GM18909 (cell line): ENCODE measurements at regions not wholly inside any gene's neighbourhood (a gene's known extent, or its start where the extent isn't known, plus 50 kb on each side); places are given as distances from the start of the nearest gene placed in this dataset.
A peak's percentile ranks its signal among the peaks of the same experiment; 100 is the strongest.
"Not testable (repeated sequence)": the region's sequence is repeated elsewhere in the genome, so short reads cannot be mapped to it uniquely, and the experiment has no call there.

Source experiments
- ATAC-seq: cut with Tn5 transposase; IDR thresholded peaks from one replicate; pipeline ENCODE4 v1.9.1; 2021; ENCODE audit warnings: mild to moderate bottlenecking; ENCODE audit not compliant: unreplicated experiment, poor library complexity

- ATAC-seq, result peak; percentile 96
Measured at GRCh38 chr1:113185463-113186104, 112.6 kb downstream of the LRIG2 start.

DNA sequence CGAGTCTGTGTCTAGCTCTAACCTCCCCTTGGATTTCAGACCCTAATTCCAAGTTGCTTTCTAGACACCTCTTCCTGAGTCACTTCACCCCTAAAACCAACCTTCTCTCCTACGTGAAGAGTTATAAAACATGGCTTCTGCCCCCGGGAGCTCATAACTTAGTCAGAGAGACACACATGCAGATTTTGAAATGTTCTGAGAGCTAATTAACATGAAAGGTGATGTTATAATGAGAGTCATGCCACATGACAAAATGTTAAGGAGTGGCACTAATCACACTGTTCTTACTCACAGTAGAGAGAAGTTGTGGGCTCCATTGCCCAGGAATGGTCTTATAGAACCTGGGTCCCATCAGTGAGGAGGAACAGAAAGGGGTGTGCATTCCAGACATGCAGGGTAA is 117.1 kb downstream of the LRIG2 start:
- ATAC-seq, result no peak

DNA sequence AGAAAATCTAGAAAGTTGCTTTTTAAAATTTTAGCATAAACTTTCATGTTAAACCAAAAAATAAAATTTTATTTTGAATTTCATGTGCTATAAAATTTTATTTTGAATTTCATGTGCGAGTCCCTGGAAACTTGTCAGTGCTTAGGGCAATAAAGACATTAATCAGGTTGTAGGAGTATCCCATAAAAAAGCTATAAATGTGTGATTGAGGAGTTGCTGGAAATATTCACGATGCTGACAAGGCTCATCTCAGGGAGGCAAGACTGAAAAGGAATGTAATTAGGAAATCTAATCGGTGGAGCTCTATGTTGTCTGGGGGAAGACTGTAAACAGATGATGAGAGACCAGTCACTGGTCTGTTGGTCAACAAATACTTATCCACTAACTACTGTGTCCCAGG is 117.9 kb downstream of the LRIG2 start:
- no peak for ATAC-seq

- ATAC-seq, result no peak
Measured at GRCh38 chr1:113191579-113192076, 118.6 kb downstream of the LRIG2 start.

DNA sequence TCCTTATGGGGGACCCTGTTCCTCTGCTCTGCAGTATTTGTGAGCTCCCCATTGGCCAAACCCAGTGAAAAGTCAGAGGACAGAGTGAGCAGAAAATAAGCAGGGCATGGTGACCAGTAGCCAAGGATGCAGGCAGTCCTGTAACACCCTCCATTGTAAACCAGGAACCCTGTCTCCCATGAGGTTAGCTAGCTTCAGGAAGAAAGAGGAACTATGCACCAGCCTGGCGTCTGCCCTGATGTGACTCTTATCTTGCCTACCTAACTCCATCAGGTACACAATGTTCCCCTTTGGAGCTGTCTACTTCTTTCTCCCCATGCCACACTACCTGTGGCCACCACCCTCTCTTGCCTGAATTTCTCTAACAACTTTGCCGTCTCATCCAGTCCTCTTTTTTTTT is 119.2 kb downstream of the LRIG2 start:
- ATAC-seq, result no peak

GRCh38 chr1:113192980-113193379 is 120.0 kb downstream of the LRIG2 start:
- no peak for ATAC-seq

GRCh38 chr1:113194846-113195830 is 122.1 kb downstream of the LRIG2 start:
- ATAC-seq, result no peak

DNA sequence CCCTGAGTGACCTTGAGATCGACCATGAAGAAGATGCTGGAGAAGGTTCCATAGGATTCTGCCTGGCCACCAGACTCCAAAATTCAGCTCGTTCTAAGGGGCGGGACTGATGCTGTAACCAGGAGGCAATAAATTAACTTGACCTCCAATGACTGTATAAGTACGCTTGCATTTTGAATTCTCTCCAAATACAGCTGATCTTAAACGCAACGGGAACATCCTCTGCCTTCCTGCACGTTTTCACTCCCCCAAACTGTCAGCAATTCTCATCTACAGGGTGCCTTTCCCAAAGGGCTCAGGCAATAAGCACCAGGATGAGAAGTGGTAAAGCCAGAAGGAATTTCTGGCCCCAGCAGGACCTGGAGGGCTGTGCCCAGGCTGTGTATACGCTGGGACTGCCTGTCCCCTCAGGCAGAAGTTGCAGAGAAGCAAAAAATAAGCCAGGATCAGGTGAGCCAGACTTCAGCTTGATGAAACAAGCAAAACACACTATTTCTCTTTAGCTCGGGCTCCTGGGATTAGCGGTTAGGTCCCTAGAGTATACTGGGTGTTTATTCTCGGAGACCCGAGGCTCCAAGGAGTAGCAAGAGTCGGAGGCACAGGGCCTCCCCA is 124.8 kb downstream of the LRIG2 start:
- no peak for ATAC-seq

DNA sequence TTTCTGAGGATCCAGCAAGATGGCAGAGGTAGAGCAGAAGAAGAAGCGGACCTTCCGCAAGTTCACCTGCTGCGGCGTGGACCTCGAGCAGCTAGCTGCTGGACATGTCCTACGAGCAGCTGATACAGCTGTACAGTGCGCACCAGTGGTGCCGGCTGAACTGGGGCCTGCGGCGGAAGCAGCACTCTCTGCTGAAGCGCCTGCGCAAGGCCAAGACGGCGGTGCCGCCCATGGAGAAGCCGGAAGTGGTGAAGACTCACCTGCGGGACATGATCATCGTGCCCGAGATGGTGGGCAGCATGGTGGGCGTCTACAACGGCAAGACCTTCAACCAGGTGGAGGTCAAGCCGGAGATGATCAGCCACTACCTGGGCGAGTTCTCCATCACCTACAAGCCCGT is 125.8 kb downstream of the LRIG2 start:
- no peak for ATAC-seq

DNA sequence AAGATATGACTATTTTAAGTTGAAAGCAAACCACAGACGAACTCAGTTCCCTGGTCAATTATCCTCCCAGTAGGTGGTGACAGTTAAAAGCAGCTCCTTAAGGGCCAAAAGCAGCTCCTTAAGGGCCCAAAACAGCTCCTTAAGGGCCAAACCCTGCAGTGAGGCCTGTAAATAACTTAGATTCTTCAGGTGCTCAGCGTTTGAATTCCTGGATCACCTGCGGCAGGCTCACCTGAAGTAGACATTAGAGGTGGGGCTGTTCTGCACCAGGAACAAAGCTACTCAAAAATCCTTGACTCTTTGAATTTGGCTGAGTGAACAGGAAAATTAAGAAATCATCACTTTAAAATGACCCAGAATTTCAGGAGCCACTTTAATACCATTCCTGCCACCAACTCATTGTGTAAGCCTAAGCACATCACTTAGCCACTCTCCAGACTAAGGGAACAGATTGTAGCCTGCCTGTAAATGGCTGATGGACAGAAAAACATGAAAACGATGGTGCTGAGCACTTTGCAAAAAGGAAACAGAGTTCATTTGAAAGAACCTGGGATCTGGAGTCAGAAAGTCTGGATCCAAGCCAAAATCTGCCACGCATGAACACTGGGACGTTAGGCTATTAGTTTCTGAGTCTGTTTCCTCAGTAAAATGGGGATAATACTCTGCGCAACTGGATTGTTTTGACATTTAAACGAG is 126.9 kb downstream of the LRIG2 start:
- ATAC-seq, result no peak

- ATAC-seq, result no peak
Measured at GRCh38 chr1:113201560-113201959, 128.6 kb downstream of the LRIG2 start.

- no peak for ATAC-seq
Measured at GRCh38 chr1:113205980-113206766, 133.2 kb downstream of the LRIG2 start.

DNA sequence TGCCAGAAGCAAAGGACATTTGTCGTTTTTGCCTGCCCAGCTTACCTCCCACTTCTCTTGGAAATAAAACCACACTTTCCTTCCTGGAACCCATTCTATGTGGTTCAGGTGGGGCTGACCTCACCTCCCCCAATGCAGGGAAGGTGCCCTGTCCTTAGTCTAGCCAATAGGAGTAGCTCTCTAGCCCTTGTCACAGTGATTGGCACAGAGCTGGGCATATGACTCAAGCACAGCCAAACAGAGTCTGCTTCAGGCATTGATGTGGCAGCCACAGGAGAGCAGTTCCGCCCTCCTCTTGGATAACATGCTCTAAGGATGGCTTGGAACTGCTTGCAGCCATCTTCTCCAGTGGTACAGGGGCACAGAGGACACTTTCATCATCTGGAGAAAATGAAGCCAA is 134.0 kb downstream of the LRIG2 start:
- no peak for ATAC-seq

DNA sequence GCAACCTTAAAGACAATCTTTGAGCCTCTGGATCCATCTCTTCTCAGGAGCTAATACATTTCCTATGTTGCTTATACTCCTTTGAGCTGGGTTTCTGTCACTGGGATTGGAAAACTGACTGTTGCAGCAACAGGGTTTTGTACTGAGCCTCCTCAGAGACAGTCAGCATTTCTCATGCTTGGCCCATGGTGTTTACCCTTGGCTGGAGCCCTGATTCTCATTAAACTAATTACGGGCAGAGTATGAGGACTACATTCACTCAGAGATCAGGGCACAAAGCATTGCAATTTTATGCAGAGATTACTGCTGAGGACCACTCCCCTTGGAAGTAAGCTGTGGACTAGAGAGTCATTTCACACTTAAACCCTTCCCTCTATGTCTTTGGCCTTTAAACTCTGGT is 134.5 kb downstream of the LRIG2 start:
- no peak for ATAC-seq

DNA sequence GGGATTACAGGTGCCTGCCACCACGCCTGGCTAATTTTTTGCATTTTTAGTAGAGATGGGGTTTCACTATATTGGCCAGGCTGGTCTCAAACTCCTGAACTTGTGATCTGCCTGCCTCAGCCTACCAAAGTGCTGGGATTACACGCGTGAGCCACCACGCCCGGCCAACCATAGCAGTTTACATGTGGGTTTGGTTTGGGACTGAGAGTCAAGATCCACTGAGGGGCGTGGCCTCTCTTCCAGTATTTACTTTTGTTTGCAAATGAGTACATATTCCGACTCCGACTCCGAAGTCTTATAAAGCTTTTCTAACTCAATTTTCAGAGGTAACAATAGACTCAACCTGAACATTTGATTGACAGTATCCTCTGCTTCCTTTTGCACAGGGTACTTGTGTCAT is 135.4 kb downstream of the LRIG2 start:
- not testable (repeated sequence) for ATAC-seq

DNA sequence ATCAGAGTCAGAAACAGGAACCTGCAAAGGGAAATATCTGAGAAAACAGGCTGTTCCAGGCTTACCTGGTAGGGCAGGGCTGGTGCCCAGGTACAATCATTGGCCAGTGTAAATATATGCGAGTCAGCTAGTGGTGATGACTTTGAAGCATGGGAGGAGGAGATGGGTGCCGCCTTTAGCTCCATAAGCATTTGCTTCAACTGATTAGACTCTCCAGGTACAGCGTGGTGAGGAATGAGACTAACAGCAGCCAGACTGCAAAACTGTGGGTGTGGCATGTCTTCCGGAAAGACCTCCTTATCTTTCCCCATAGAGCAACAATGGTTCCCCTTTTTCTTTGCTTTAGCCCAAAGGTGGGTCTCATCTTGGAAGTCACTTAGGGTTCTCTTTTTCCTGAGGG is 137.2 kb downstream of the LRIG2 start:
- no peak for ATAC-seq

GRCh38 chr1:113211467-113211866 is 138.5 kb downstream of the LRIG2 start:
- no peak for ATAC-seq

GRCh38 chr1:113215015-113215414 is 142.0 kb downstream of the LRIG2 start:
- ATAC-seq, result no peak

- no peak for ATAC-seq
Measured at GRCh38 chr1:113216664-113217063, 143.7 kb downstream of the LRIG2 start.
